ENCODE measurements at regions not wholly inside any gene's neighbourhood (a gene's known extent, or its start where the extent isn't known, plus 50 kb on each side); places are given as distances from the start of the nearest gene placed in this dataset.

- no peak overlapping the region for H3K27ac ChIP-seq (ENCODE audit: low read depth in 1 of 2, low read length in 2 of 2)
- WGBS, 2 donors: 85 to 91% methylated on average over 12 of the region's 12 CpGs
- no peaks in the 10 kb centered on the region for H3K36me3 ChIP-seq (ENCODE audit: control insufficient read depth in 1 of 2, insufficient read depth in 2 of 2, low read length in 1 of 2)
- peak in 1 of 2 donors; percentile 34 for DNase-seq
- no peak overlapping the region for H3K4me3 ChIP-seq (ENCODE audit: low read length in 2 of 2)
- ATAC-seq (ENCODE audit: low FRiP score): no peak
- no peaks in the 10 kb centered on the region for H3K27me3 ChIP-seq (ENCODE audit: control insufficient read depth in 1 of 2, insufficient read depth in 2 of 2, low read length in 1 of 2)
- H3K4me1 ChIP-seq (ENCODE audit: control insufficient read depth in 1 of 2, insufficient read depth in 2 of 2, low read length in 2 of 2): no peaks in the 10 kb centered on the region
- intact Hi-C loops (cut with DNase I): no loop called here
- no peaks in the 10 kb centered on the region for H3K9me3 ChIP-seq (ENCODE audit: control insufficient read depth, low read length)
These were observed 69.2 kb upstream of the LMO1 start for GRCh38 chr11:8332891-8333290.

- intact Hi-C loops (cut with DNase I): no loop called here
- ATAC-seq (ENCODE audit: low FRiP score): no peak
- WGBS, 2 donors: 85 to 94% methylated on average over 4 of the region's 4 CpGs
These were observed 68.5 kb upstream of the LMO1 start for GRCh38 chr11:8332196-8332595.

DNA sequence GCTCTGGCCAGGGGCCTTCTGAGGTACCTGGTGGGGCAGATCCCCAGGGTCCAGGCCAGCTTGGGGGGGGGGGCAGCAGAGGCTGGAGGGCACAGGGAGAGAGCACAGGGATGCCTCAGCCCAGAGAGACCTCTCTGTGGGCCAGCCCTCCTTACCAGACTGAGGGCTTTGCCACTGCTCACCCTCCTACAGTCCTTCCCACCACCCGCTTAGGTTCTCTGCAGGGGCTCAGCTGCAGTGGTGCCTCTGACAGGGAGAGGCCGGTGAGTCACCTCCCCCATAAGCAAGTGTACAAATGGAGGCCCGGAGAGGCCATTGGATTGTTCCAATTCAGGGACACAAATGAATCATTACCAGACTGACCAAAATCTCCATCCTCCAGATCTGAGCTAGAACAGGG, 68.1 kb upstream of the LMO1 start:
- ATAC-seq (ENCODE audit: low FRiP score) (no peak), DNase-seq (peak in 1 of 2 donors; percentile 30)
- H3K9me3 ChIP-seq (ENCODE audit: control insufficient read depth, low read length): no peaks in the 10 kb centered on the region
- WGBS, 2 donors: 87 to 93% methylated on average over 3 of the region's 3 CpGs
- intact Hi-C loops (cut with DNase I): no loop called here
- H3K4me1 ChIP-seq (ENCODE audit: control insufficient read depth in 1 of 2, insufficient read depth in 2 of 2, low read length in 2 of 2): no peaks in the 10 kb centered on the region
- H3K27ac ChIP-seq (ENCODE audit: low read depth in 1 of 2, low read length in 2 of 2): no peak overlapping the region
- H3K4me3 ChIP-seq (ENCODE audit: low read length in 2 of 2): no peak overlapping the region
- no peaks in the 10 kb centered on the region for H3K36me3 ChIP-seq (ENCODE audit: control insufficient read depth in 1 of 2, insufficient read depth in 2 of 2, low read length in 1 of 2)
- H3K27me3 ChIP-seq (ENCODE audit: control insufficient read depth in 1 of 2, insufficient read depth in 2 of 2, low read length in 1 of 2): no peaks in the 10 kb centered on the region

More at GRCh38 chr11:8332196-8332595, 68.5 kb upstream of the LMO1 start:
- Histone ChIP-seq H3K36me3 (ENCODE audit: control insufficient read depth in 1 of 2, insufficient read depth in 2 of 2, low read length in 1 of 2) (no peaks in the 10 kb centered on the region), H3K4me3 (ENCODE audit: low read length in 2 of 2) (no peak overlapping the region), H3K27ac (ENCODE audit: low read depth in 1 of 2, low read length in 2 of 2) (no peak overlapping the region), H3K4me1 (ENCODE audit: control insufficient read depth in 1 of 2, insufficient read depth in 2 of 2, low read length in 2 of 2) (no peaks in the 10 kb centered on the region), H3K27me3 (ENCODE audit: control insufficient read depth in 1 of 2, insufficient read depth in 2 of 2, low read length in 1 of 2) (no peaks in the 10 kb centered on the region), H3K9me3 (ENCODE audit: control insufficient read depth, low read length) (no peaks in the 10 kb centered on the region)
- DNase-seq: peak in 1 of 2 donors; percentile 50

- H3K27ac ChIP-seq (ENCODE audit: low read depth in 1 of 2, low read length in 2 of 2): no peak overlapping the region
- H3K4me1 ChIP-seq (ENCODE audit: control insufficient read depth in 1 of 2, insufficient read depth in 2 of 2, low read length in 2 of 2): no peaks in the 10 kb centered on the region
- H3K27me3 ChIP-seq (ENCODE audit: control insufficient read depth in 1 of 2, insufficient read depth in 2 of 2, low read length in 1 of 2): no peaks in the 10 kb centered on the region
- no peaks in the 10 kb centered on the region for H3K36me3 ChIP-seq (ENCODE audit: control insufficient read depth in 1 of 2, insufficient read depth in 2 of 2, low read length in 1 of 2)
- H3K9me3 ChIP-seq (ENCODE audit: control insufficient read depth, low read length): no peaks in the 10 kb centered on the region
- WGBS, 2 donors: 86 to 90% methylated on average over 6 of the region's 6 CpGs
- DNase-seq: peak in 1 of 2 donors; percentile 30
- ATAC-seq (ENCODE audit: low FRiP score): no peak
- no peak overlapping the region for H3K4me3 ChIP-seq (ENCODE audit: low read length in 2 of 2)
- intact Hi-C loops (cut with DNase I): no loop called here
These were observed 67.2 kb upstream of the LMO1 start for GRCh38 chr11:8330896-8331295.

DNA sequence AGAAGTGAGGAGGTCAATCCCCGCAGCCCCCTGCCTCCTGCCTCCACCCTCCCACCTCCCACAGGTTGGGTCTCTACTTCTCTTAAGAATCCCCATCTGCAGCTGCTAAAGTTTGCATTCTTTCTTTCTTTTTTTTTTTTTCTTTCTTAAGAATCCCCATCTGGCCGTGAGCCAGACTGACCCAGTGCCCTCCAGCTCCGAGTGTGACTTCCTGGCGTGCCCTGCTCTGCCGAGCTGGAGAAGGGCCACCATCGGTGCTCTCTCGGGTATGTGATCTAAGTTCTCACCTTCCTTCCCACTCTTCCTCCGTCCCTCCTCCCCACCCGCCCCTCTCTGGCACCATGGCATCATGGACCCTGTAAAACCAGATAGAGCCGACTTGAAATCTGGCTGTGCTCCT, 66.7 kb upstream of the LMO1 start:
- Histone ChIP-seq H3K4me3 (ENCODE audit: low read length in 2 of 2) (no peak overlapping the region), H3K4me1 (ENCODE audit: control insufficient read depth in 1 of 2, insufficient read depth in 2 of 2, low read length in 2 of 2) (no peaks in the 10 kb centered on the region), H3K9me3 (ENCODE audit: control insufficient read depth, low read length) (no peaks in the 10 kb centered on the region), H3K27ac (ENCODE audit: low read depth in 1 of 2, low read length in 2 of 2) (no peak overlapping the region), H3K27me3 (ENCODE audit: control insufficient read depth in 1 of 2, insufficient read depth in 2 of 2, low read length in 1 of 2) (no peaks in the 10 kb centered on the region), H3K36me3 (ENCODE audit: control insufficient read depth in 1 of 2, insufficient read depth in 2 of 2, low read length in 1 of 2) (no peaks in the 10 kb centered on the region)
- no peak for DNase-seq
- intact Hi-C loops (cut with DNase I): no loop called here
- 21 to 28% methylated on average over 10 of the region's 10 CpGs for WGBS, 2 donors
- no peak for ATAC-seq (ENCODE audit: low FRiP score)

GRCh38 chr11:8329847-8330361, 66.2 kb upstream of the LMO1 start:
- intact Hi-C loops (cut with DNase I): no loop called here
- ATAC-seq (ENCODE audit: low FRiP score) (no peak), DNase-seq (no peak)
- WGBS, 2 donors: 38 to 41% methylated on average over 17 of the region's 17 CpGs
- no peaks in the 10 kb centered on the region for H3K4me1 ChIP-seq (ENCODE audit: control insufficient read depth in 1 of 2, insufficient read depth in 2 of 2, low read length in 2 of 2)
- H3K9me3 ChIP-seq (ENCODE audit: control insufficient read depth, low read length): no peaks in the 10 kb centered on the region
- H3K36me3 ChIP-seq (ENCODE audit: control insufficient read depth in 1 of 2, insufficient read depth in 2 of 2, low read length in 1 of 2): no peaks in the 10 kb centered on the region
- H3K27ac ChIP-seq (ENCODE audit: low read depth in 1 of 2, low read length in 2 of 2): no peak overlapping the region
- no peaks in the 10 kb centered on the region for H3K27me3 ChIP-seq (ENCODE audit: control insufficient read depth in 1 of 2, insufficient read depth in 2 of 2, low read length in 1 of 2)
- H3K4me3 ChIP-seq (ENCODE audit: low read length in 2 of 2): no peak overlapping the region

GRCh38 chr11:8329336-8329735, 65.7 kb upstream of the LMO1 start:
- WGBS, 2 donors: 80 to 83% methylated on average over 6 of the region's 6 CpGs
- intact Hi-C loops (cut with DNase I): no loop called here
- Histone ChIP-seq H3K4me1 (ENCODE audit: control insufficient read depth in 1 of 2, insufficient read depth in 2 of 2, low read length in 2 of 2) (no peaks in the 10 kb centered on the region), H3K4me3 (ENCODE audit: low read length in 2 of 2) (no peak overlapping the region), H3K27me3 (ENCODE audit: control insufficient read depth in 1 of 2, insufficient read depth in 2 of 2, low read length in 1 of 2) (no peaks in the 10 kb centered on the region), H3K9me3 (ENCODE audit: control insufficient read depth, low read length) (no peaks in the 10 kb centered on the region), H3K27ac (ENCODE audit: low read depth in 1 of 2, low read length in 2 of 2) (no peak overlapping the region), H3K36me3 (ENCODE audit: control insufficient read depth in 1 of 2, insufficient read depth in 2 of 2, low read length in 1 of 2) (no peaks in the 10 kb centered on the region)
- DNase-seq (peak in 1 of 2 donors; percentile 30), ATAC-seq (ENCODE audit: low FRiP score) (no peak)

GRCh38 chr11:8328848-8329330, 65.2 kb upstream of the LMO1 start:
- DNase-seq (peak; percentile 82 to 87), ATAC-seq (ENCODE audit: low FRiP score) (peak; percentile 51)
- H3K4me1 ChIP-seq (ENCODE audit: control insufficient read depth in 1 of 2, insufficient read depth in 2 of 2, low read length in 2 of 2): no peaks in the 10 kb centered on the region
- no peaks in the 10 kb centered on the region for H3K27me3 ChIP-seq (ENCODE audit: control insufficient read depth in 1 of 2, insufficient read depth in 2 of 2, low read length in 1 of 2)
- no peak overlapping the region for H3K4me3 ChIP-seq (ENCODE audit: low read length in 2 of 2)
- no peak overlapping the region for H3K27ac ChIP-seq (ENCODE audit: low read depth in 1 of 2, low read length in 2 of 2)
- intact Hi-C loops (cut with DNase I): no loop called here
- H3K36me3 ChIP-seq (ENCODE audit: control insufficient read depth in 1 of 2, insufficient read depth in 2 of 2, low read length in 1 of 2): no peaks in the 10 kb centered on the region
- WGBS, 2 donors: 14 to 21% methylated on average over 10 to 11 of the region's 11 CpGs
- no peaks in the 10 kb centered on the region for H3K9me3 ChIP-seq (ENCODE audit: control insufficient read depth, low read length)

GRCh38 chr11:8328231-8328794, 64.6 kb upstream of the LMO1 start:
- no peaks in the 10 kb centered on the region for H3K9me3 ChIP-seq (ENCODE audit: control insufficient read depth, low read length)
- no peaks in the 10 kb centered on the region for H3K4me1 ChIP-seq (ENCODE audit: control insufficient read depth in 1 of 2, insufficient read depth in 2 of 2, low read length in 2 of 2)
- DNase-seq (peak; percentile 36 to 48), ATAC-seq (ENCODE audit: low FRiP score) (no peak)
- no peak overlapping the region for H3K27ac ChIP-seq (ENCODE audit: low read depth in 1 of 2, low read length in 2 of 2)
- 93 to 95% methylated on average over 7 of the region's 7 CpGs for WGBS, 2 donors
- H3K27me3 ChIP-seq (ENCODE audit: control insufficient read depth in 1 of 2, insufficient read depth in 2 of 2, low read length in 1 of 2): peaks cover 0 to 1% of the 10 kb centered on the region in 2 donors
- H3K4me3 ChIP-seq (ENCODE audit: low read length in 2 of 2): no peak overlapping the region
- intact Hi-C loops (cut with DNase I): no loop called here
- H3K36me3 ChIP-seq (ENCODE audit: control insufficient read depth in 1 of 2, insufficient read depth in 2 of 2, low read length in 1 of 2): no peaks in the 10 kb centered on the region
